ENCODE measurements at regions not wholly inside any gene's neighbourhood (a gene's known extent, or its start where the extent isn't known, plus 50 kb on each side); places are given as distances from the start of the nearest gene placed in this dataset.
"Not testable (repeated sequence)": the region's sequence is repeated elsewhere in the genome, so short reads cannot be mapped to it uniquely, and the experiment has no call there.

GRCh38 chr9:96148634-96149532, 153.1 kb downstream of the HSD17B3 start:
- Histone ChIP-seq H3K9me1 (replicated peaks; ENCODE audit: control insufficient read depth, extremely low read depth, insufficient read depth, low read length) (no peaks in the 10 kb centered on the region), H3K4me1 (ENCODE audit: control insufficient read depth, extremely low read depth, insufficient read depth, low read length) (no peaks in the 10 kb centered on the region), H3K9ac (replicated peaks; ENCODE audit: extremely low read depth, insufficient read depth, low read length) (no peak overlapping the region), H2AFZ (ENCODE audit: low read depth, low read length) (no peak overlapping the region), H3K79me2 (ENCODE audit: control insufficient read depth, insufficient read depth, low read length) (no peaks in the 10 kb centered on the region), H3K27me3 (ENCODE audit: control insufficient read depth in 2 of 2, insufficient read depth in 2 of 2, low read length in 2 of 2) (peaks cover 0 to 5% of the 10 kb centered on the region in 2 experiments), H3K27ac (ENCODE audit: insufficient read depth, low read depth, low read length) (no peak overlapping the region), H3K36me3 (ENCODE audit: control insufficient read depth in 2 of 2, extremely low read depth in 1 of 2, insufficient read depth in 2 of 2, low read length in 2 of 2) (no peaks in the 10 kb centered on the region), H3K4me2 (ENCODE audit: insufficient read depth, low read length) (no peak overlapping the region), H3K9me3 (replicated peaks; ENCODE audit: control insufficient read depth, insufficient read depth, low read length) (no peaks in the 10 kb centered on the region), H4K20me1 (replicated peaks; ENCODE audit: control insufficient read depth, extremely low read depth, insufficient read depth, low read length) (no peaks in the 10 kb centered on the region), H3K4me3 (replicated peaks in 1 of 3; ENCODE audit: insufficient read depth in 1 of 3, low read depth in 1 of 3, low read length in 3 of 3) (no peak overlapping the region)
- ChIA-PET CTCF (no interaction called here), POLR2A (no interaction called here)
- dilution Hi-C loops (cut with MboI; ENCODE audit: extremely low pct_ligation_motif_present, low sequenced_read_pairs) = no loop called here
- FAIRE-seq (no peak), DNase-seq (ENCODE audit: low read depth, low spot score) (no peak)
- no TSS peak for BruUV-seq (replicated peaks)
- intact Hi-C loops (cut with micrococcal nuclease) = no loop called here
- TF ChIP-seq POLR2AphosphoS5 (IDR thresholded peaks at IDR 0.05; ENCODE audit: insufficient read depth, low read depth, low read length) (no peak), CTCF (IDR thresholded peaks at IDR 0.05; ENCODE audit: extremely low read depth in 1 of 2, insufficient read depth in 1 of 2, low read depth in 1 of 2, low read length in 2 of 2) (no peak), EZH2 (IDR thresholded peaks at IDR 0.05; ENCODE audit: borderline replicate concordance, low read depth, low read length, severe bottlenecking) (no peak), MYC (IDR thresholded peaks at IDR 0.05; ENCODE audit: low read depth, low read length) (no peak), POLR2A (IDR thresholded peaks at IDR 0.05; ENCODE audit: low read depth, low read length) (no peak)

- H3K4me1 ChIP-seq (ENCODE audit: control insufficient read depth, extremely low read depth, insufficient read depth, low read length); DNase-seq (ENCODE audit: low read depth, low spot score); H3K4me2 ChIP-seq (ENCODE audit: insufficient read depth, low read length); H3K9me3 ChIP-seq (replicated peaks; ENCODE audit: control insufficient read depth, insufficient read depth, low read length); intact Hi-C loops (cut with micrococcal nuclease); H3K9me1 ChIP-seq (replicated peaks; ENCODE audit: control insufficient read depth, extremely low read depth, insufficient read depth, low read length); H4K20me1 ChIP-seq (replicated peaks; ENCODE audit: control insufficient read depth, extremely low read depth, insufficient read depth, low read length); CTCF ChIA-PET; H2AFZ ChIP-seq (ENCODE audit: low read depth, low read length); POLR2A ChIA-PET; H3K36me3 ChIP-seq (ENCODE audit: control insufficient read depth in 2 of 2, extremely low read depth in 1 of 2, insufficient read depth in 2 of 2, low read length in 2 of 2); H3K4me3 ChIP-seq (replicated peaks in 1 of 3; ENCODE audit: insufficient read depth in 1 of 3, low read depth in 1 of 3, low read length in 3 of 3); H3K9ac ChIP-seq (replicated peaks; ENCODE audit: extremely low read depth, insufficient read depth, low read length); FAIRE-seq; BruUV-seq (replicated peaks); dilution Hi-C loops (cut with MboI; ENCODE audit: extremely low pct_ligation_motif_present, low sequenced_read_pairs); H3K27ac ChIP-seq (ENCODE audit: insufficient read depth, low read depth, low read length); H3K79me2 ChIP-seq (ENCODE audit: control insufficient read depth, insufficient read depth, low read length); H3K27me3 ChIP-seq (ENCODE audit: control insufficient read depth in 2 of 2, insufficient read depth in 2 of 2, low read length in 2 of 2): not testable (repeated sequence)
Observed at GRCh38 chr9:96147029-96147428, 154.9 kb downstream of the HSD17B3 start.

Data from endothelial cell of umbilical vein (primary cell).